GM23338 (cell line): ENCODE measurements at regions not wholly inside any gene's neighbourhood (a gene's known extent, or its start where the extent isn't known, plus 50 kb on each side); places are given as distances from the start of the nearest gene placed in this dataset.

Source experiments
- ATAC-seq: fragments of 200-7000 bp; cut with Tn5 transposase; 3 replicates; pipeline ENCODE4 v1.9.1; 2020
- DNase-seq: peaks from one replicate; pipeline ENCODE4 v3.0.0-alpha.2; 2015; ENCODE audit warnings: low spot score
- H2AFZ ChIP-seq: fragments of 200-600 bp; sonication (generic); 2 replicates; pipeline ENCODE4 v1.8.0; 2016; ENCODE audit warnings: antibody characterized with exemption, mild to moderate bottlenecking, moderate library complexity
- H3F3A ChIP-seq: fragments of 200-600 bp; sonication (generic); replicated peaks from 2 replicates; pipeline ENCODE4 v1.8.0; 2017; ENCODE audit warnings: antibody characterized with exemption, mixed run types, low read depth
- H3K27ac ChIP-seq: fragments of 200-600 bp; sonication (generic); 2 replicates; pipeline ENCODE4 v1.6.1; 2016; ENCODE audit warnings: low read depth
- H3K27me3 ChIP-seq: fragments of 200-600 bp; sonication (generic); 2 replicates; pipeline ENCODE4 v1.8.0; 2016; ENCODE audit warnings: mild to moderate bottlenecking, mixed run types, moderate library complexity; ENCODE audit not compliant: insufficient read depth
- H3K36me3 ChIP-seq: fragments of 200-600 bp; sonication (generic); 2 replicates; pipeline ENCODE4 v1.8.0; 2016; ENCODE audit warnings: mild to moderate bottlenecking; ENCODE audit not compliant: insufficient read depth
- H3K4me1 ChIP-seq: fragments of 200-600 bp; sonication (generic); 2 replicates; pipeline ENCODE4 v1.8.0; 2016; ENCODE audit warnings: mild to moderate bottlenecking, moderate library complexity; ENCODE audit not compliant: insufficient read depth
- H3K4me2 ChIP-seq: fragments of 200-600 bp; sonication (generic); 2 replicates; pipeline ENCODE4 v1.7.1; 2017; ENCODE audit warnings: mixed run types
- H3K4me3 ChIP-seq: fragments of 200-600 bp; sonication (generic); 2 replicates; pipeline ENCODE4 v1.6.1; 2016; ENCODE audit warnings: mixed run types
- H3K79me2 ChIP-seq: fragments of 200-600 bp; sonication (generic); replicated peaks from 2 replicates; pipeline ENCODE4 v1.8.0; 2017; ENCODE audit warnings: mild to moderate bottlenecking; ENCODE audit not compliant: insufficient read depth
- H3K9me2 ChIP-seq: fragments of 200-600 bp; sonication (generic); 2 replicates; pipeline ENCODE4 v1.8.0; 2017; ENCODE audit not compliant: insufficient read depth
- H4K20me1 ChIP-seq: fragments of 200-600 bp; sonication (generic); replicated peaks from 2 replicates; pipeline ENCODE4 v1.8.0; 2017; ENCODE audit warnings: mild to moderate bottlenecking; ENCODE audit not compliant: insufficient read depth
- H3K27ac Mint-ChIP-seq: 2 replicates; pipeline ENCODE4 v1.8.0; 2020; ENCODE audit warnings: inconsistent platforms, mild to moderate bottlenecking, moderate library complexity, mixed read lengths
- H3K27me3 Mint-ChIP-seq: 3 replicates; pipeline ENCODE4 v1.8.0; 2022; ENCODE audit warnings: low read depth, mild to moderate bottlenecking, moderate library complexity, mixed read lengths, inconsistent platforms; ENCODE audit not compliant: insufficient read depth, poor library complexity
- H3K36me3 Mint-ChIP-seq: 3 replicates; pipeline ENCODE4 v1.8.0; 2021; ENCODE audit warnings: low read depth, mild to moderate bottlenecking, inconsistent platforms, moderate library complexity, mixed read lengths
- H3K4me1 Mint-ChIP-seq: 3 replicates; pipeline ENCODE4 v1.8.0; 2020; ENCODE audit warnings: mild to moderate bottlenecking, inconsistent platforms, mixed read lengths
- H3K4me3 Mint-ChIP-seq: 3 replicates; pipeline ENCODE4 v1.8.0; 2021; ENCODE audit warnings: moderate library complexity, mild to moderate bottlenecking, inconsistent platforms, mixed read lengths
- H3K9me3 Mint-ChIP-seq: 3 replicates; pipeline ENCODE4 v1.8.0; 2020; ENCODE audit warnings: moderate library complexity, mild to moderate bottlenecking, inconsistent platforms, mixed read lengths
- CREB1 ChIP-seq: fragments of 250-450 bp; sonication (Bioruptor Pico); IDR thresholded peaks from 2 replicates; pipeline ENCODE4 v1.5.0; 2020; ENCODE audit warnings: low read depth, mild to moderate bottlenecking, moderate library complexity
- CTCF ChIP-seq, 2 experiments: fragments of 200-600 bp in 1 of 2; sonication (generic) in 1 of 2; conservative IDR thresholded peaks; 2 replicates each; pipeline versions ENCODE4 v1.5.1 to v1.6.1; 2016 to 2017; ENCODE audit warnings: antibody characterized with exemption in 2 of 2, low read depth in 2 of 2, mild to moderate bottlenecking in 2 of 2, moderate library complexity in 1 of 2
- ETS1 ChIP-seq: IDR thresholded peaks from 2 replicates; pipeline ENCODE4 v1.6.1; 2016; ENCODE audit warnings: antibody characterized with exemption
- EZH2 ChIP-seq: fragments of 200-600 bp; sonication (generic); IDR thresholded peaks from one replicate; pipeline ENCODE4 v1.8.0; 2017; ENCODE audit warnings: antibody characterized with exemption, mild to moderate bottlenecking, low read depth; ENCODE audit not compliant: unreplicated experiment
- EZH2phosphoT487 ChIP-seq: fragments of 200-600 bp; sonication (generic); IDR thresholded peaks from one replicate; pipeline ENCODE4 v1.8.1; 2018; ENCODE audit warnings: antibody characterized with exemption; ENCODE audit not compliant: unreplicated experiment
- JUNB ChIP-seq: IDR thresholded peaks from one replicate; pipeline ENCODE4 v1.6.1; 2016; ENCODE audit warnings: antibody characterized with exemption; ENCODE audit not compliant: unreplicated experiment
- NANOG ChIP-seq: IDR thresholded peaks from 2 replicates; pipeline ENCODE4 v1.6.1; 2016; ENCODE audit warnings: antibody characterized with exemption, borderline replicate concordance
- POLR2AphosphoS5 ChIP-seq: IDR thresholded peaks from 2 replicates; pipeline ENCODE4 v1.6.1; 2016; ENCODE audit warnings: antibody characterized with exemption, low read depth
- REST ChIP-seq: IDR thresholded peaks from one replicate; pipeline ENCODE4 v1.6.1; 2018; ENCODE audit warnings: antibody characterized with exemption; ENCODE audit not compliant: unreplicated experiment
- STAT1 ChIP-seq: IDR thresholded peaks from one replicate; pipeline ENCODE4 v1.6.1; 2016; ENCODE audit warnings: antibody characterized with exemption; ENCODE audit not compliant: unreplicated experiment
- ZNF114 ChIP-seq: fragments of 250-450 bp; sonication (Bioruptor Pico); IDR thresholded peaks from 2 replicates; pipeline ENCODE4 v1.5.0; 2020; ENCODE audit warnings: mild to moderate bottlenecking, moderate library complexity
- ZNF331 ChIP-seq: fragments of 250-450 bp; sonication (Bioruptor Pico); IDR thresholded peaks from 2 replicates; pipeline ENCODE4 v1.5.0; 2020; ENCODE audit warnings: low read depth, mild to moderate bottlenecking, moderate library complexity
- ZNF462 ChIP-seq: fragments of 250-450 bp; sonication (Bioruptor Pico); IDR thresholded peaks from 2 replicates; pipeline ENCODE4 v1.5.0; 2020; ENCODE audit warnings: mild to moderate bottlenecking, moderate library complexity

GRCh38 chr5:138639326-138639725, 64.1 kb upstream of the HSPA9 start:
- DNase-seq (no peak), ATAC-seq (no peak)
- H3K9me2 ChIP-seq, result no peaks in the 10 kb centered on the region
- Mint-ChIP-seq H3K27ac (no peak overlapping the region), H3K36me3 (no peaks in the 10 kb centered on the region), H3K4me1 (peaks cover 43% of the 10 kb centered on the region), H3K4me3 (no peak overlapping the region), H3K9me3 (no peaks in the 10 kb centered on the region), H3K27me3 (peaks cover 17% of the 10 kb centered on the region)
- H3K4me3 ChIP-seq, result no peak overlapping the region
- H3K4me1 ChIP-seq, result peaks cover 26% of the 10 kb centered on the region
- no peak overlapping the region for H2AFZ ChIP-seq
- no peak for TF ChIP-seq ZNF462 (CRISPR knock-in tag)
- TF ChIP-seq ETS1, result no peak
- TF ChIP-seq EZH2, result no peak
- no peak for TF ChIP-seq CREB1 (CRISPR knock-in tag)
- no peak for TF ChIP-seq ZNF114 (CRISPR knock-in tag)
- TF ChIP-seq ZNF331 (CRISPR knock-in tag), result no peak
- no peak for TF ChIP-seq CTCF (conservative IDR thresholded peaks at IDR 0.05; ENCODE audit: low read depth in 2 of 2)
- TF ChIP-seq STAT1, result no peak
- no peak for TF ChIP-seq JUNB
- TF ChIP-seq NANOG, result no peak
- no peak for TF ChIP-seq EZH2phosphoT487
- TF ChIP-seq POLR2AphosphoS5, result no peak
- TF ChIP-seq REST, result no peak
- no peaks in the 10 kb centered on the region for H3F3A ChIP-seq
- H3K4me2 ChIP-seq, result no peak overlapping the region
- no peaks in the 10 kb centered on the region for H4K20me1 ChIP-seq
- no peaks in the 10 kb centered on the region for H3K79me2 ChIP-seq
- H3K36me3 ChIP-seq, result no peaks in the 10 kb centered on the region
- H3K27ac ChIP-seq, result no peak overlapping the region
- no peaks in the 10 kb centered on the region for H3K27me3 ChIP-seq
